ENCODE measurements at regions not wholly inside any gene's neighbourhood (a gene's known extent, or its start where the extent isn't known, plus 50 kb on each side); places are given as distances from the start of the nearest gene placed in this dataset.

- no peak for DNase-seq (ENCODE audit: low read depth in 2 of 2)
Measured at GRCh38 chr12:4134448-4135263, 138.9 kb upstream of the CCND2 start.

GRCh38 chr12:4133636-4134447 is 139.7 kb upstream of the CCND2 start:
- no peak for DNase-seq (ENCODE audit: low read depth in 2 of 2)

- DNase-seq (ENCODE audit: low read depth in 2 of 2) = no peak
Measured at GRCh38 chr12:4133029-4133428, 140.5 kb upstream of the CCND2 start.

GRCh38 chr12:4121506-4122020 is 152.0 kb upstream of the CCND2 start:
- DNase-seq (ENCODE audit: low read depth in 2 of 2) = no peak

GRCh38 chr12:4120316-4120917 is 153.1 kb upstream of the CCND2 start:
- no peak for DNase-seq (ENCODE audit: low read depth in 2 of 2)

- no peak for DNase-seq (ENCODE audit: low read depth in 2 of 2)
Measured at GRCh38 chr12:4119157-4119761, 154.3 kb upstream of the CCND2 start.

- DNase-seq (ENCODE audit: low read depth in 2 of 2) = no peak
Measured at GRCh38 chr12:4118601-4119156, 154.9 kb upstream of the CCND2 start.

GRCh38 chr12:4118017-4118510 is 155.5 kb upstream of the CCND2 start:
- no peak for DNase-seq (ENCODE audit: low read depth in 2 of 2)

- DNase-seq (ENCODE audit: low read depth in 2 of 2) = no peak
Measured at GRCh38 chr12:4117386-4118016, 156.1 kb upstream of the CCND2 start.

- no peak for DNase-seq (ENCODE audit: low read depth in 2 of 2)
Measured at GRCh38 chr12:4116251-4117111, 157.1 kb upstream of the CCND2 start.

GRCh38 chr12:4115570-4115969 is 158.0 kb upstream of the CCND2 start:
- DNase-seq (ENCODE audit: low read depth in 2 of 2) = no peak

GRCh38 chr12:4114986-4115385 is 158.6 kb upstream of the CCND2 start:
- DNase-seq (ENCODE audit: low read depth in 2 of 2) = no peak

- DNase-seq (ENCODE audit: low read depth in 2 of 2) = no peak
Measured at GRCh38 chr12:4112734-4113325, 160.7 kb upstream of the CCND2 start.

GRCh38 chr12:4112290-4112689 is 161.3 kb upstream of the CCND2 start:
- no peak for DNase-seq (ENCODE audit: low read depth in 2 of 2)

GRCh38 chr12:4111010-4111409 is 162.6 kb upstream of the CCND2 start:
- DNase-seq (ENCODE audit: low read depth in 2 of 2) = no peak

GRCh38 chr12:4109826-4110225 is 163.7 kb upstream of the CCND2 start:
- no peak for DNase-seq (ENCODE audit: low read depth in 2 of 2)

- no peak for DNase-seq (ENCODE audit: low read depth in 2 of 2)
Measured at GRCh38 chr12:4108803-4109345, 164.7 kb upstream of the CCND2 start.

GRCh38 chr12:4107911-4108697 is 165.5 kb upstream of the CCND2 start:
- DNase-seq (ENCODE audit: low read depth in 2 of 2) = no peak

All from stimulated activated CD8-positive, alpha-beta memory T cell treated with anti-CD3 and anti-CD28 coated beads, Interleukin-7, amount 100 ng/mL, for 4 hours (primary cell).